ENCODE measurements at regions not wholly inside any gene's neighbourhood (a gene's known extent, or its start where the extent isn't known, plus 50 kb on each side); places are given as distances from the start of the nearest gene placed in this dataset.
"Not testable (repeated sequence)": the region's sequence is repeated elsewhere in the genome, so short reads cannot be mapped to it uniquely, and the experiment has no call there.

- H3K4me3 Mint-ChIP-seq; H3K27me3 Mint-ChIP-seq; H3K36me3 Mint-ChIP-seq; H3K4me1 Mint-ChIP-seq; H3K27ac Mint-ChIP-seq; DNase-seq (ENCODE audit: low spot score in 2 of 2); ATAC-seq (ENCODE audit: low read depth); H3K9me3 Mint-ChIP-seq: not testable (repeated sequence)
Measured at GRCh38 chr20:30164389-30164788, 1093.1 kb upstream of the DEFB115 start.

GRCh38 chr20:30167540-30167939 is 1089.9 kb upstream of the DEFB115 start:
- Mint-ChIP-seq H3K9me3 (no peaks in the 10 kb centered on the region), H3K36me3 (no peaks in the 10 kb centered on the region), H3K4me3 (peak overlapping the region; percentile 25), H3K27me3 (no peaks in the 10 kb centered on the region), H3K4me1 (no peaks in the 10 kb centered on the region), H3K27ac (no peak overlapping the region)
- DNase-seq (ENCODE audit: low spot score in 2 of 2) (no peak), ATAC-seq (ENCODE audit: low read depth) (no peak)

GRCh38 chr20:30168025-30168799 is 1089.3 kb upstream of the DEFB115 start:
- peaks cover under 1% of the 10 kb centered on the region for H3K9me3 Mint-ChIP-seq
- peak overlapping the region; percentile 51 for H3K4me3 Mint-ChIP-seq
- DNase-seq (ENCODE audit: low spot score in 2 of 2) = peak; percentile 7 to 15
- no peaks in the 10 kb centered on the region for H3K4me1 Mint-ChIP-seq
- H3K36me3 Mint-ChIP-seq = no peaks in the 10 kb centered on the region
- ATAC-seq (ENCODE audit: low read depth) = peak; percentile 32
- no peaks in the 10 kb centered on the region for H3K27me3 Mint-ChIP-seq
- no peak overlapping the region for H3K27ac Mint-ChIP-seq

- Mint-ChIP-seq H3K9me3 (peaks cover 1% of the 10 kb centered on the region), H3K4me1 (no peaks in the 10 kb centered on the region), H3K27ac (no peak overlapping the region), H3K36me3 (no peaks in the 10 kb centered on the region), H3K27me3 (no peaks in the 10 kb centered on the region), H3K4me3 (no peak overlapping the region)
- no peak for DNase-seq (ENCODE audit: low spot score in 2 of 2)
- no peak for ATAC-seq (ENCODE audit: low read depth)
Measured at GRCh38 chr20:30168800-30169138, 1088.7 kb upstream of the DEFB115 start.

GRCh38 chr20:30175681-30176080 is 1081.8 kb upstream of the DEFB115 start:
- no peak for DNase-seq (ENCODE audit: low spot score in 2 of 2)
- no peak for ATAC-seq (ENCODE audit: low read depth)
- Mint-ChIP-seq H3K36me3 (no peaks in the 10 kb centered on the region), H3K27me3 (peaks cover 1% of the 10 kb centered on the region), H3K4me1 (no peaks in the 10 kb centered on the region), H3K27ac (no peak overlapping the region), H3K4me3 (no peak overlapping the region), H3K9me3 (peaks cover 1% of the 10 kb centered on the region)

- H3K4me3 Mint-ChIP-seq; H3K36me3 Mint-ChIP-seq; H3K27me3 Mint-ChIP-seq; H3K9me3 Mint-ChIP-seq; ATAC-seq (ENCODE audit: low read depth); DNase-seq (ENCODE audit: low spot score in 2 of 2); H3K4me1 Mint-ChIP-seq; H3K27ac Mint-ChIP-seq: not testable (repeated sequence)
Measured at GRCh38 chr20:30183124-30183523, 1074.3 kb upstream of the DEFB115 start.

- DNase-seq (ENCODE audit: low spot score in 2 of 2); H3K36me3 Mint-ChIP-seq; ATAC-seq (ENCODE audit: low read depth); H3K4me3 Mint-ChIP-seq; H3K27ac Mint-ChIP-seq; H3K9me3 Mint-ChIP-seq; H3K27me3 Mint-ChIP-seq; H3K4me1 Mint-ChIP-seq: not testable (repeated sequence)
Measured at GRCh38 chr20:30191785-30192184, 1065.7 kb upstream of the DEFB115 start.

- H3K4me1 Mint-ChIP-seq; ATAC-seq (ENCODE audit: low read depth); H3K4me3 Mint-ChIP-seq; H3K27me3 Mint-ChIP-seq; DNase-seq (ENCODE audit: low spot score in 2 of 2); H3K9me3 Mint-ChIP-seq; H3K36me3 Mint-ChIP-seq; H3K27ac Mint-ChIP-seq: not testable (repeated sequence)
Measured at GRCh38 chr20:30234477-30234876, 1023.0 kb upstream of the DEFB115 start.

- not testable (repeated sequence) for H3K4me1 Mint-ChIP-seq; H3K9me3 Mint-ChIP-seq; H3K4me3 Mint-ChIP-seq; DNase-seq (ENCODE audit: low spot score in 2 of 2); H3K27ac Mint-ChIP-seq; H3K36me3 Mint-ChIP-seq; H3K27me3 Mint-ChIP-seq; ATAC-seq (ENCODE audit: low read depth)
Measured at GRCh38 chr20:30275073-30275472, 982.4 kb upstream of the DEFB115 start.

- DNase-seq (ENCODE audit: low spot score in 2 of 2) = no peak
- peak overlapping the region; percentile 13 for H3K27ac Mint-ChIP-seq
- H3K4me3 Mint-ChIP-seq = peak overlapping the region; percentile 17
- peaks cover 2% of the 10 kb centered on the region for H3K36me3 Mint-ChIP-seq
- no peaks in the 10 kb centered on the region for H3K27me3 Mint-ChIP-seq
- no peak for ATAC-seq (ENCODE audit: low read depth)
- H3K4me1 Mint-ChIP-seq = peaks cover 18% of the 10 kb centered on the region
- peaks cover 1% of the 10 kb centered on the region for H3K9me3 Mint-ChIP-seq
Measured at GRCh38 chr20:30281584-30282197, 975.8 kb upstream of the DEFB115 start.

- H3K36me3 Mint-ChIP-seq, H3K9me3 Mint-ChIP-seq, H3K27me3 Mint-ChIP-seq: not testable (repeated sequence)
- ATAC-seq (ENCODE audit: low read depth) = peak; percentile 77
- H3K4me1 Mint-ChIP-seq = peaks cover 22% of the 10 kb centered on the region
- peak overlapping the region; percentile 88 for H3K4me3 Mint-ChIP-seq
- peak overlapping the region; percentile 67 for H3K27ac Mint-ChIP-seq
- DNase-seq (ENCODE audit: low spot score in 2 of 2) = peak; percentile 62 to 72
Measured at GRCh38 chr20:30283476-30284280, 973.8 kb upstream of the DEFB115 start.

GRCh38 chr20:30284281-30284905 is 973.1 kb upstream of the DEFB115 start:
- Mint-ChIP-seq H3K27ac (peak overlapping the region; percentile 67), H3K9me3 (peaks cover 1% of the 10 kb centered on the region), H3K36me3 (peaks cover 2% of the 10 kb centered on the region), H3K27me3 (no peaks in the 10 kb centered on the region), H3K4me3 (peak overlapping the region; percentile 88), H3K4me1 (peaks cover 28% of the 10 kb centered on the region)
- DNase-seq (ENCODE audit: low spot score in 2 of 2) (no peak), ATAC-seq (ENCODE audit: low read depth) (peak; percentile 12)

GRCh38 chr20:30285677-30286076 is 971.8 kb upstream of the DEFB115 start:
- no peak overlapping the region for H3K4me3 Mint-ChIP-seq
- peak overlapping the region; percentile 10 for H3K27ac Mint-ChIP-seq

GRCh38 chr20:30286157-30286556 is 971.3 kb upstream of the DEFB115 start:
- H3K9me3 Mint-ChIP-seq = peaks cover 1% of the 10 kb centered on the region
- ATAC-seq (ENCODE audit: low read depth) = no peak
- peak overlapping the region; percentile 10 for H3K27ac Mint-ChIP-seq
- H3K4me1 Mint-ChIP-seq = peaks cover 36% of the 10 kb centered on the region
- H3K27me3 Mint-ChIP-seq = no peaks in the 10 kb centered on the region
- peaks cover 2% of the 10 kb centered on the region for H3K36me3 Mint-ChIP-seq
- DNase-seq (ENCODE audit: low spot score in 2 of 2) = no peak
- no peak overlapping the region for H3K4me3 Mint-ChIP-seq

More at GRCh38 chr20:30285677-30286076, 971.8 kb upstream of the DEFB115 start:
- ATAC-seq (ENCODE audit: low read depth) (no peak), DNase-seq (ENCODE audit: low spot score in 2 of 2) (no peak)
- Mint-ChIP-seq H3K4me1 (peaks cover 32% of the 10 kb centered on the region), H3K9me3 (peaks cover 1% of the 10 kb centered on the region), H3K27me3 (no peaks in the 10 kb centered on the region), H3K36me3 (peaks cover 2% of the 10 kb centered on the region)
